ENCODE measurements at regions not wholly inside any gene's neighbourhood (a gene's known extent, or its start where the extent isn't known, plus 50 kb on each side); places are given as distances from the start of the nearest gene placed in this dataset.

GRCh38 chr16:80377096-80377956, 163.5 kb upstream of the DYNLRB2 start:
- TF ChIP-seq CTCF (IDR thresholded peaks at IDR 0.05) (no peak), POLR2A (IDR thresholded peaks at IDR 0.05) (no peak)
